GM12865 (cell line): ENCODE measurements at regions not wholly inside any gene's neighbourhood (a gene's known extent, or its start where the extent isn't known, plus 50 kb on each side); places are given as distances from the start of the nearest gene placed in this dataset.

Experiments used
- DNase-seq: peaks from one replicate; pipeline ENCODE4 v3.0.0; 2010; ENCODE audit warnings: low read depth
- H3K4me3 ChIP-seq: 2 replicates; pipeline ENCODE4 v1.5.1; 2011; ENCODE audit warnings: mild to moderate bottlenecking, low read depth, low read length, control low read depth
- TF ChIP-seq, protein P1 (sequence below): IDR thresholded peaks from 2 replicates; pipeline ENCODE4 v1.5.1; 2011; ENCODE audit warnings: low read length, control low read depth, low read depth, inconsistent platforms; ENCODE audit not compliant: insufficient read depth; ENCODE audit errors: missing control alignments

- no peak overlapping the region for H3K4me3 ChIP-seq
- no peak for DNase-seq
- TF ChIP-seq, protein P1, sequence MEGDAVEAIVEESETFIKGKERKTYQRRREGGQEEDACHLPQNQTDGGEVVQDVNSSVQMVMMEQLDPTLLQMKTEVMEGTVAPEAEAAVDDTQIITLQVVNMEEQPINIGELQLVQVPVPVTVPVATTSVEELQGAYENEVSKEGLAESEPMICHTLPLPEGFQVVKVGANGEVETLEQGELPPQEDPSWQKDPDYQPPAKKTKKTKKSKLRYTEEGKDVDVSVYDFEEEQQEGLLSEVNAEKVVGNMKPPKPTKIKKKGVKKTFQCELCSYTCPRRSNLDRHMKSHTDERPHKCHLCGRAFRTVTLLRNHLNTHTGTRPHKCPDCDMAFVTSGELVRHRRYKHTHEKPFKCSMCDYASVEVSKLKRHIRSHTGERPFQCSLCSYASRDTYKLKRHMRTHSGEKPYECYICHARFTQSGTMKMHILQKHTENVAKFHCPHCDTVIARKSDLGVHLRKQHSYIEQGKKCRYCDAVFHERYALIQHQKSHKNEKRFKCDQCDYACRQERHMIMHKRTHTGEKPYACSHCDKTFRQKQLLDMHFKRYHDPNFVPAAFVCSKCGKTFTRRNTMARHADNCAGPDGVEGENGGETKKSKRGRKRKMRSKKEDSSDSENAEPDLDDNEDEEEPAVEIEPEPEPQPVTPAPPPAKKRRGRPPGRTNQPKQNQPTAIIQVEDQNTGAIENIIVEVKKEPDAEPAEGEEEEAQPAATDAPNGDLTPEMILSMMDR: no peak
Observed at GRCh38 chr7:120215654-120216053, 57.3 kb upstream of the KCND2 start.

DNA sequence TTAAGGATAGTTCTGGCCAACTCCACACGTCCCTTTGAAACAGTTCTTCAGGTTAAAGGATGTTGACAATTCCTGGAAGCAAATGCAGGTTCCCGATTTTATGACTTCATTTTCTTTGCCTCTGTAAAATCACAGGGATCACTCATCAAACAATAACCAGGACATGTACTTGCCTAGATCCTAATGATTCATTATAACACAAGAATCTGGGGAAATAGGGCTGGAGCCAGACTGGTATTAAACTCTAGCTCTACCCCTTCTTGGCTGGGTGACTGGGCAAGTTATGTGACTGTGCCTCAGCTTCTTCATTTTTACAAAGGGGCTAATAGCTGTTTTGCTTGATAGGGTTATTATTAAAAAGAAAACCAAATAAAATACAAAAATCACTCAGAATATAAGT, 56.0 kb upstream of the KCND2 start:
- DNase-seq: no peak
- H3K4me3 ChIP-seq: no peak overlapping the region
- TF ChIP-seq, protein P1: no peak

DNA sequence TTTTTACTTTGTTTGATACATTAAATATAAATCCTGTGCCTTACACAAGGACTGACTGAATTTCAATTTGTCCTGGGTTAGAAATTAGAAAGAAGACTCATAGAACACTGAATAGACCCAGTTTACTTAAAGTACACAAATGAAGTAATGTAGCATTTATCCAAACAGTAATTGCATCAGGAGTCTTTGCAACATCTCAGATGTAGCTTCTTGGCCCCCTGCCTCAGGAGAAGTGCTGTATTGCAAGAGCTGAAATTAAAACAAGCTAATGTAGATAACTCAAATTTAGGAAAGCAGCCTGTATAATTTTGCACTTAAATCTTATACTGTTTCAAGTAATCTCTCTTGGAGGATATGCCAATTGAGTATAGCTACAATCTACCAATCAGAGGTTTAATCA, 54.3 kb upstream of the KCND2 start:
- TF ChIP-seq, protein P1: no peak
- no peak for DNase-seq
- H3K4me3 ChIP-seq: no peak overlapping the region

DNA sequence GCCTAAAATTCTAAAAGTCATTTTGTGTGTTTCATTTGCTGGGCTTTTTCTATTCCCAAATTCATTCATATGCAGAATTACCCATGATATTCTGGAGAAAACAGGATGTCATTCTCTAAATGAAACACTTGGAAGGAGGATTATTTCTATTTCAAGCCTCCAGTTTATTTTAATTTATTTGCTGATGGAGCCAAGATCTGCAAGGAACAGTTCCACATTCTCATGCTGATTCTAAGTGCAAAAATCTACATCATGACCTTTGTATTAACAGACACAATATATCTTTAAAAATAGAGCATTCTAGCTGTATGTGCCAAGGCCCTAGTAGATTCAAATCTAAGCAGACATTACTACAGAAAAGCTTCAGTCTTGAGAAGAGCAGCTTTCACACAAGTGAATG, 51.3 kb upstream of the KCND2 start:
- TF ChIP-seq, protein P1: no peak
- H3K4me3 ChIP-seq: no peak overlapping the region
- DNase-seq: no peak
